GM12892 (cell line): ENCODE measurements at regions not wholly inside any gene's neighbourhood (a gene's known extent, or its start where the extent isn't known, plus 50 kb on each side); places are given as distances from the start of the nearest gene placed in this dataset.

Experiments
- POLR2A ChIP-seq: IDR thresholded peaks from 2 replicates; pipeline ENCODE4 v1.6.1; 2011; ENCODE audit warnings: low read depth, low read length, control low read depth
- POLR2AphosphoS5 ChIP-seq: IDR thresholded peaks from 2 replicates; pipeline ENCODE4 v1.6.1; 2011; ENCODE audit warnings: low read depth, low read length, control low read depth
- TAF1 ChIP-seq: IDR thresholded peaks from 2 replicates; pipeline ENCODE4 v1.6.1; 2011; ENCODE audit warnings: low read depth, mild to moderate bottlenecking, control low read depth, low read length, borderline replicate concordance

DNA sequence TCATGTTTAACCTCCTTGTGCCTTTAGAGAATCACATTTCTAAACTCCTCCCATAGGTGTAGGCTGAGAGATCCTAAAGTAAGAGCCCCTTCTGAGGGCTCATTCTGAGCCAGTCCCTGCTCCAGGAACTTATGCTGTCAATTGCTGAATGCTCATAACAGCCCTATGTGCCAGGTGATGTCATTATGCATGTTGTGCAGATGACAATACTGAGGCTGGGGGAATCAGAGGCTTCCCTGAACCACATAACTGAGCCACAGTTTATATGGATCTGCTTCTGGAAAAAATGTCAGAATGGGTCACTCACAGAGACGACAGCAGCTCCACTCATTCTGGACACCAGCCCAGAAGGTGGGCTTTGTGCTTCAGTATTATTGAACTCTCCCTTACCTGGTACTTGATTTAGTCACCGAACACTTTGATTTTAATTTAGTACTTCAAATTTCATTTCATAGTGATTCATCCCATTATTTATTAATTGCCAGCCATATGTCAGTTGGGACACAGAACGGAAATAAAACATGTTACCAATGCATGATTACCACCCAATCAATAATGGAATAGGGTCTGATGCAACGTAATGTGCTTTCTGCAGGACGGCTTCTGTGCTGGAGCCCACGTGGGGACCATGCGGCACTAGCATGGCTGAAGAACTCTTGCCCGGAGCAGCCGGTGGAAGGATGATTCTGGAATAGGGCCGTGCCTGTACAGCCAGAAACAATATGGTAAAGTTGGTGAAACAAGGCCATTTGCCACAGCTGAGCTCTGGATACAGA is 406.3 kb downstream of the IRX1 start:
- TF ChIP-seq POLR2A (no peak), TAF1 (no peak), POLR2AphosphoS5 (no peak)
